H9 (cell line): ENCODE measurements at regions not wholly inside any gene's neighbourhood (a gene's known extent, or its start where the extent isn't known, plus 50 kb on each side); places are given as distances from the start of the nearest gene placed in this dataset.

Experiments
- DNase-seq: peaks from one replicate; pipeline ENCODE4 v3.0.0-alpha.2; 2017
- H2AFZ ChIP-seq: one replicate; pipeline ENCODE4 v1.6.1; 2013; ENCODE audit warnings: mild to moderate bottlenecking, low read length, control low read depth, moderate library complexity
- H2AK5ac ChIP-seq: 2 replicates; pipeline ENCODE4 v1.6.1; 2013; ENCODE audit warnings: low read length, control low read depth, mixed read lengths; ENCODE audit not compliant: insufficient read length
- H2BK120ac ChIP-seq: one replicate; pipeline ENCODE4 v1.6.1; 2013; ENCODE audit warnings: low read depth, mild to moderate bottlenecking, low read length, control low read depth, inconsistent platforms; ENCODE audit not compliant: poor library complexity, severe bottlenecking
- H2BK12ac ChIP-seq: 2 replicates; pipeline ENCODE4 v1.6.1; 2013; ENCODE audit warnings: low read length, control low read depth, mixed read lengths, low read depth; ENCODE audit not compliant: insufficient read length
- H2BK15ac ChIP-seq: 2 replicates; pipeline ENCODE4 v1.6.1; 2013; ENCODE audit warnings: low read depth, low read length, control low read depth
- H2BK20ac ChIP-seq: one replicate; pipeline ENCODE4 v1.6.1; 2013; ENCODE audit warnings: low read depth, mild to moderate bottlenecking, low read length, control low read depth, inconsistent platforms; ENCODE audit not compliant: poor library complexity, severe bottlenecking
- H2BK5ac ChIP-seq: 2 replicates; pipeline ENCODE4 v1.6.1; 2013; ENCODE audit warnings: low read length, control low read depth, mixed read lengths; ENCODE audit not compliant: insufficient read length
- H3K14ac ChIP-seq: 2 replicates; pipeline ENCODE4 v1.6.1; 2013; ENCODE audit warnings: low read length, control low read depth; ENCODE audit not compliant: insufficient read depth
- H3K18ac ChIP-seq: 2 replicates; pipeline ENCODE4 v1.6.1; 2013; ENCODE audit warnings: low read depth, mild to moderate bottlenecking, mixed read lengths, low read length, control low read depth; ENCODE audit not compliant: insufficient read length
- H3K23ac ChIP-seq: 2 replicates; pipeline ENCODE4 v1.6.1; 2013; ENCODE audit warnings: low read length, control low read depth, mixed read lengths, low read depth; ENCODE audit not compliant: insufficient read length
- H3K23me2 ChIP-seq: 2 replicates; pipeline ENCODE4 v1.6.1; 2013; ENCODE audit warnings: low read depth, mild to moderate bottlenecking, mixed read lengths, low read length, control low read depth; ENCODE audit not compliant: insufficient read length, poor library complexity, severe bottlenecking
- H3K27ac ChIP-seq: 2 replicates; pipeline ENCODE4 v1.5.1; 2013; ENCODE audit warnings: low read length, control low read depth, mixed read lengths, low read depth; ENCODE audit not compliant: insufficient read length
- H3K27me3 ChIP-seq: 2 replicates; pipeline ENCODE4 v1.6.1; 2013; ENCODE audit warnings: low read length, control low read depth, inconsistent platforms; ENCODE audit not compliant: insufficient read depth
- H3K4ac ChIP-seq: 2 replicates; pipeline ENCODE4 v1.6.1; 2013; ENCODE audit warnings: low read depth, mild to moderate bottlenecking, control low read depth, inconsistent platforms, low read length, moderate library complexity
- H3K4me1 ChIP-seq: 2 replicates; pipeline ENCODE4 v1.6.1; 2013; ENCODE audit warnings: low read length, control low read depth, inconsistent platforms; ENCODE audit not compliant: insufficient read depth
- H3K4me2 ChIP-seq: 2 replicates; pipeline ENCODE4 v1.6.1; 2013; ENCODE audit warnings: low read length, control low read depth, mixed read lengths; ENCODE audit not compliant: insufficient read length, insufficient read depth
- H3K56ac ChIP-seq: 2 replicates; pipeline ENCODE4 v1.6.1; 2013; ENCODE audit warnings: low read depth, mild to moderate bottlenecking, mixed read lengths, low read length, control low read depth; ENCODE audit not compliant: insufficient read length
- H3K79me1 ChIP-seq: 2 replicates; pipeline ENCODE4 v1.6.1; 2013; ENCODE audit warnings: low read depth, mild to moderate bottlenecking, moderate library complexity, low read length, control low read depth, inconsistent platforms; ENCODE audit not compliant: insufficient read depth, poor library complexity, severe bottlenecking
- H3K79me2 ChIP-seq: 2 replicates; pipeline ENCODE4 v1.6.1; 2013; ENCODE audit warnings: low read length, control low read depth, inconsistent platforms; ENCODE audit not compliant: insufficient read depth
- H3K9ac ChIP-seq: 2 replicates; pipeline ENCODE4 v1.6.1; 2013; ENCODE audit warnings: low read length, control low read depth, mixed read lengths; ENCODE audit not compliant: insufficient read length; ENCODE audit errors: extremely low read depth
- H3K9me3 ChIP-seq: one replicate; pipeline ENCODE4 v1.6.1; 2013; ENCODE audit warnings: low read depth, low read length, inconsistent platforms; ENCODE audit not compliant: control insufficient read depth
- H3T11ph ChIP-seq: one replicate; pipeline ENCODE4 v1.6.1; 2013; ENCODE audit warnings: mild to moderate bottlenecking, low read length, control low read depth, inconsistent platforms
- H4K20me1 ChIP-seq: one replicate; pipeline ENCODE4 v1.6.1; 2013; ENCODE audit not compliant: control insufficient read depth, insufficient read length, insufficient read depth
- H4K5ac ChIP-seq: 2 replicates; pipeline ENCODE4 v1.6.1; 2013; ENCODE audit warnings: low read depth, mild to moderate bottlenecking, mixed read lengths, low read length, control low read depth; ENCODE audit not compliant: insufficient read length
- H4K8ac ChIP-seq: replicated peaks from 2 replicates; pipeline ENCODE4 v1.6.1; 2013; ENCODE audit warnings: low read length, control low read depth, mixed read lengths, low read depth; ENCODE audit not compliant: insufficient read length
- H4K91ac ChIP-seq: 2 replicates; pipeline ENCODE4 v1.6.1; 2013; ENCODE audit warnings: low read depth, mild to moderate bottlenecking, moderate library complexity, mixed read lengths, low read length, control low read depth; ENCODE audit not compliant: insufficient read length
- H3K27ac Mint-ChIP-seq, 3 experiments: 2 replicates in 2 of 3; 3 replicates in 1 of 3; pipeline ENCODE4 v1.8.0; 2020 to 2021; ENCODE audit warnings: mixed read lengths in 3 of 3, mild to moderate bottlenecking in 1 of 3, moderate library complexity in 1 of 3
- H3K27me3 Mint-ChIP-seq: 2 replicates; pipeline ENCODE4 v1.8.0; 2021; ENCODE audit warnings: low read depth, mild to moderate bottlenecking, moderate library complexity, mixed read lengths
- H3K36me3 Mint-ChIP-seq, 3 experiments: 2 replicates in 2 of 3; 3 replicates in 1 of 3; pipeline ENCODE4 v1.8.0; 2020 to 2021; ENCODE audit warnings: low read depth in 3 of 3, mixed read lengths in 3 of 3; ENCODE audit not compliant: insufficient read depth in 1 of 3
- H3K4me1 Mint-ChIP-seq, 2 experiments: 2 replicates each; pipeline ENCODE4 v1.8.0; 2020; ENCODE audit warnings: mixed read lengths in 2 of 2
- H3K4me3 Mint-ChIP-seq, 2 experiments: 2 replicates in 1 of 2; 3 replicates in 1 of 2; pipeline ENCODE4 v1.8.0; 2020 to 2021; ENCODE audit warnings: mild to moderate bottlenecking in 2 of 2, mixed read lengths in 2 of 2, moderate library complexity in 1 of 2
- H3K9me3 Mint-ChIP-seq, 2 experiments: 2 replicates in 1 of 2; 3 replicates in 1 of 2; pipeline ENCODE4 v1.8.0; 2020; ENCODE audit warnings: mild to moderate bottlenecking in 2 of 2, mixed read lengths in 2 of 2, moderate library complexity in 1 of 2
- WGBS: extraction: QIAGEN DNeasy Blood & Tissue Kit; methylation state at CpG from one replicate; pipeline ENCODE4 v1.1.7; 2013; ENCODE audit warnings: missing lambda C conversion rate, low lambda C conversion rate, mixed read lengths; ENCODE audit not compliant: insufficient read length; ENCODE audit errors: extremely low coverage; 5-methylcytosine and 5-hydroxymethylcytosine counted together
- TF ChIP-seq, protein P1 (sequence below): fragments of 200-600 bp; sonication (generic); conservative IDR thresholded peaks from 3 replicates; pipeline ENCODE4 v1.8.0; 2021; ENCODE audit warnings: antibody characterized with exemption, mild to moderate bottlenecking

DNA sequence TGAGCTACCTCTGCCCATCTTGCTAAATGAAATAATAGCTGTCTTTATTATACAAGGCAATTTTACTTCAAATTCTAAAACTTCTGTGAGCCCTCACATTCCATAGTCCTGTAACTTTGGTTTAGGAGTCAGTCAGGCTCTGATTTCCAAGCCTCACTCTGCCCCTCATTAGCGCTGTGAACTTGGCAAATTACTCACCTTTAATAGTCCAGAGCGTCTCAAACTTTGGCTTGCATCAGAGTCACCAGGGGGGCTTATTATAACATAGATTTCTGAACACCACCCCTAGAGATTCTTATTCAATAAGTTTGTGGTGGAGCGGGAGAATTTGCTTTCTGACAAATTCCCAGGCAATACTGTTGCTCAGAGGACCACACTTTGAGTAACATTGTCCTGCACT, 126.2 kb upstream of the FGGY start:
- Mint-ChIP-seq H3K36me3 (no peaks in the 10 kb centered on the region), H3K27ac (no peak overlapping the region; a peak in 1 of 7 replicates), H3K27me3 (no peaks in the 10 kb centered on the region), H3K4me1 (no peaks in the 10 kb centered on the region), H3K9me3 (peaks cover 4 to 5% of the 10 kb centered on the region in 2 experiments; a peak in 1 of 5 replicates), H3K4me3 (no peak overlapping the region)
- no peak overlapping the region for H3K23ac ChIP-seq
- no peak overlapping the region for H2AFZ ChIP-seq
- H3K56ac ChIP-seq, result no peak overlapping the region
- WGBS, result no CpG with 5 or more reads among the region's 3 CpGs
- no peaks in the 10 kb centered on the region for H3K4me1 ChIP-seq
- H3K79me1 ChIP-seq, result no peaks in the 10 kb centered on the region
- TF ChIP-seq, protein P1, sequence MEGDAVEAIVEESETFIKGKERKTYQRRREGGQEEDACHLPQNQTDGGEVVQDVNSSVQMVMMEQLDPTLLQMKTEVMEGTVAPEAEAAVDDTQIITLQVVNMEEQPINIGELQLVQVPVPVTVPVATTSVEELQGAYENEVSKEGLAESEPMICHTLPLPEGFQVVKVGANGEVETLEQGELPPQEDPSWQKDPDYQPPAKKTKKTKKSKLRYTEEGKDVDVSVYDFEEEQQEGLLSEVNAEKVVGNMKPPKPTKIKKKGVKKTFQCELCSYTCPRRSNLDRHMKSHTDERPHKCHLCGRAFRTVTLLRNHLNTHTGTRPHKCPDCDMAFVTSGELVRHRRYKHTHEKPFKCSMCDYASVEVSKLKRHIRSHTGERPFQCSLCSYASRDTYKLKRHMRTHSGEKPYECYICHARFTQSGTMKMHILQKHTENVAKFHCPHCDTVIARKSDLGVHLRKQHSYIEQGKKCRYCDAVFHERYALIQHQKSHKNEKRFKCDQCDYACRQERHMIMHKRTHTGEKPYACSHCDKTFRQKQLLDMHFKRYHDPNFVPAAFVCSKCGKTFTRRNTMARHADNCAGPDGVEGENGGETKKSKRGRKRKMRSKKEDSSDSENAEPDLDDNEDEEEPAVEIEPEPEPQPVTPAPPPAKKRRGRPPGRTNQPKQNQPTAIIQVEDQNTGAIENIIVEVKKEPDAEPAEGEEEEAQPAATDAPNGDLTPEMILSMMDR, result no peak
- H3K4ac ChIP-seq, result no peak overlapping the region
- H3K4me2 ChIP-seq, result no peak overlapping the region
- no peak overlapping the region for H2AK5ac ChIP-seq
- no peak overlapping the region for H2BK15ac ChIP-seq
- no peak overlapping the region for H2BK12ac ChIP-seq
- no peaks in the 10 kb centered on the region for H3K79me2 ChIP-seq
- H4K5ac ChIP-seq, result no peak overlapping the region
- H3K14ac ChIP-seq, result no peak overlapping the region
- no peak for DNase-seq
- no peak overlapping the region for H4K91ac ChIP-seq
- H2BK120ac ChIP-seq, result no peak overlapping the region
- H3K18ac ChIP-seq, result no peak overlapping the region
- no peaks in the 10 kb centered on the region for H4K20me1 ChIP-seq
- H4K8ac ChIP-seq, result no peak overlapping the region
- H2BK5ac ChIP-seq, result no peak overlapping the region
- no peak overlapping the region for H3T11ph ChIP-seq
- no peak overlapping the region for H2BK20ac ChIP-seq
- H3K27me3 ChIP-seq, result no peaks in the 10 kb centered on the region
- no peaks in the 10 kb centered on the region for H3K23me2 ChIP-seq
- H3K9ac ChIP-seq, result no peak overlapping the region
- H3K9me3 ChIP-seq, result no peaks in the 10 kb centered on the region
- no peak overlapping the region for H3K27ac ChIP-seq
